ENCODE measurements at regions not wholly inside any gene's neighbourhood (a gene's known extent, or its start where the extent isn't known, plus 50 kb on each side); places are given as distances from the start of the nearest gene placed in this dataset.

GRCh38 chr15:69530991-69531664 is 78.5 kb downstream of the RPLP1 start:
- no peak for DNase-seq

GRCh38 chr15:69531665-69532027 is 79.0 kb downstream of the RPLP1 start:
- DNase-seq = no peak

DNA sequence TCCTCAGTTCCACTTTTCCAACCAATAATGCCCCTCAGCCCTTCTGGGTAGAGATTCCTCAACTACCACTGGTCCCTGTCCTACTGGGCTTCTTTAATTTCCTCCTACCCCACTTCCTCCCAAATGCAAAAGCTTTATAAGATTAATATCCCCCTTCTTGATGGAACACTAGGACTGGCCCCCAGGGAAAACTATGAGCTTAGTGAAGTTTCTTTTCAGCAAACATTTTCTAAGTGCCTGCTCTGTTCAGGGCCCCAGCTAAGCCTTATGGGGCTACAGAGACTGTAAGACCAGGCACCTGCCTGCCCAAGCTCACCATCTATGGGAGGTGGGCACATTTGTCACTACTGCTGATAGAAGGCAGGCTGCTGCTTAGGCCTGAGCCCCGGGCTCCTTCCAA is 79.4 kb downstream of the RPLP1 start:
- DNase-seq = no peak

GRCh38 chr15:69532856-69533255 is 80.2 kb downstream of the RPLP1 start:
- no peak for DNase-seq

DNA sequence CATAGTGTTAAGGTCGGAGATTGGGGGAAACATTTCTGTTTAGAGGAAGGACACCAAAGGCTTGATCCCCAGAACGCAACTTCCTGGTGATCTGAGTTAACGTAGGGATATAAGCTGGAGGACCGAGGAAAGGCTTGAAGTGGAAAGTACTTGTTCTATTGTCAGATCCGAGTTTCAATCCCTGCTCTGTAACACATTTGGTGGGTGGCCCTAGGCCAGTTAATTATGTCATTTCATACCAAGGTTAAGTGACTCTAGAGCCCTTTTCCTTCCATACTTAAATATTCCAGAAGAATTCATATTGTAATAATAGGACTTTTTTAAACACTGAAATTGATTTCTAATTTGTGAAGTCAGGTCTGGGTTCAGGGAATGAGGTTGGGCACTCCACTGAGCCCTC is 80.9 kb downstream of the RPLP1 start:
- DNase-seq = no peak

- no peak for DNase-seq
Observed at GRCh38 chr15:69535101-69535638, 82.6 kb downstream of the RPLP1 start.

- DNase-seq = no peak
Observed at GRCh38 chr15:69535998-69536397, 83.4 kb downstream of the RPLP1 start.

- DNase-seq = no peak
Observed at GRCh38 chr15:69536726-69537512, 84.3 kb downstream of the RPLP1 start.

DNA sequence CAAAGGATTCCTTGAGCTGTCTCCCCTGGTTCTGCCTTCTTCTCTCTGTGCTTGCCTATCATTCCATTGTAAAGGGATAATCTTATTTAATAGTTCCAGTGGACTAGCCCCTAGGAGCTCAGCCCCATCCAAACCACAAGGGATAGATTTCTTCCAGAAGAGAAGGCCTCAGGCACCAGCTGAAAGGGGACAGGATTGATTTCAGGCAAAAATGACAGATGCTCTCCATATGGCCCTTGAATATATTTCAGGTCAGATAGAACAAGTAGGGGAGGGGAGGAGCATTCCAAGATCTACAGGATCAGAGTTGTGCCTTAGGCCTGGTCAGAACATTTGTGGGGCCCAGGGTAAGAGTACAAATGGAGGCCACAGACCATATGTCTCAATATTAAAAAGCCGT is 85.3 kb downstream of the RPLP1 start:
- no peak for DNase-seq

GRCh38 chr15:69538379-69538778 is 85.8 kb downstream of the RPLP1 start:
- DNase-seq = no peak

GRCh38 chr15:69539345-69539744 is 86.7 kb downstream of the RPLP1 start:
- no peak for DNase-seq

DNA sequence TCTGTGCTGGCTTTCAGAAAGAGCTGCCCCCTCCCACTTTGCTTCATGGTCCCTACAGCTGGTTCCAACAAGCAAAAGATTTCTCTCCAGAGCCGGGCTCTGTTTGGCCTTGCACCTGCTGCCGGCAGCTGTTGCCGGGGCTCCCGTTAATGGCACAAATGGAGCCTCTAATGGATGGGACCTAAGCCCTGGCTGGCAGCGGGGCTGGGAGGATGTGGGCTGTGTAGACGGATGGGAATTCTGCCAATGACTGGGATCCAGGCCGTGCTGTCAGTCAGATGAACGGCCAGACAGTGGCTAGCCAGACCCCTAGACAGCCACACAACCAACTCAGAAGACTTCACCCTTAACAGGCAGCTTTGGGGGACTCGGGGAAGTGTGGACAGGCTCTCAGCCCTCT is 88.0 kb downstream of the RPLP1 start:
- DNase-seq = no peak

DNA sequence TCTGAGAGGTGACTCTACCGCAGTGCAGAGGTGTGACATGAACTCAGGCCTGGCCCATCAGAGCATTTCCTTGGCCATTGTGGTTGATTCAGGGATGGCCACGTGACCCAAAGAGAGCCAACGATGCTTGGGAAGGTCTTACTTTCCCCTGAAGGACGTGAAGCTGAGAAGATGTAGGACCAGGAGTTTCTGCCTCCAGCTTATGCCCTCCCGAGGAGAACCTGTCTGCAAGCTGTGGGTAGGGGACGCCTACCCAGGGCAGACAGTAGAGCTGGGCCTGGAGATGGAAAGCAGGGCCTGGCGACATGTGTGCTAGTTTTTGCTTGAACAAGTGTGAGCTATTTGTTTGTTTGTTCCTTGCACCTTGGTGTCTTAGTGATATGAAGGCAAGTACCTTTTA is 89.4 kb downstream of the RPLP1 start:
- DNase-seq = no peak

- no peak for DNase-seq
Observed at GRCh38 chr15:69543681-69544364, 91.2 kb downstream of the RPLP1 start.

DNA sequence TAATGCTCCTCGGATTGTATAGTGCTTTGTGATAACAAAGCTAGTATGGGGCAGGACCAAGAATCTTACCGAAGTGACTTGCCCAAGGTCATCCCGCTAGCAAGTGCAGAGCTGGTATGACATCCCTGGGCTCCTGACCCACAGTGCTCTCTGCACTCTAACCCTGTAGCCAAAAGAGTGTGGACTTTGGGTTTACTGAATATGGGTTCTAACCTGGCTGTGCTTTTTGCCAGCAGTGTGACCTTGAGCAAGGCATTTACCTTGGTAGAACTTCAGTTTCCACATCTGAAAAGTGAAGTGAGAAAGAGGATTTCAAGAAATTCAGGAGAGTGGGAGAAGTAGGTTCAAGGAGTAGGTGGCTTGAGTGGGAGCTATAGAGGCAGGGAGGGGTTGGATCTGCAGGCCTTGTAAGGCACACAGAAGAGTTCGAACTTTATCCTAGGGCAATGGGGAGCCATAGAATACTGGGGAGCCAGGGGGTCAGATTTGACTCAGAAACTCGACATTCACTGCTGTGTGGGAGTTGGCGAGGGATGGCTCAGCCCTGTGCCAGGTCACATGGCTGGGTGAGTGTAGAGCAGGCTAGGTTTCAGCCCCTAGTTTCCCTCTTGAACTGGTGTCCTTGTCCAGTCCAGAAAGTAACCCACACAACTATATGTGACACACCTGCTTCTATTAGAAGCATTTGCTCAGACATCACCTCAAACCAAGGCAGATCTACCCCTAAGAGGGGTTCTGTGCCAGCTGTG is 91.9 kb downstream of the RPLP1 start:
- no peak for DNase-seq

DNA sequence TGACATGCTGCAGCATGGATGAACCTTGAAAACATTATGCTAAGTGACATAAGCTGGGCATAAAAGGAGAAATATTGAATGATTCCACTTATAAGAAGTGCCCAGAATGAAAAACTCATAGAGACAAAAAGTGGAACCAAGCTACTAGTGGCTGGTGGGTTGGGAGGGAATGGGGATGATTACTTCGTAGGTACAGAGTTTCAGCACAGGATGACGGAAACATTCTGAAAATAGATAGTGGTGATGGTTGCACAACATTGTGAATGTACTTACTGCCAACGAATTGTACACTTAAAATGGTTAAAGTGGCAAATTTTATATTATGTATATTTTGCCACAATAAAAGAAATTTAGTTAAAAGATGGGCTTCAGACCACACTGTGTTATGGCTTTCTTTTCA is 93.6 kb downstream of the RPLP1 start:
- DNase-seq = no peak

- no peak for DNase-seq
Observed at GRCh38 chr15:69548395-69549180, 96.0 kb downstream of the RPLP1 start.

GRCh38 chr15:69551391-69552056 is 98.9 kb downstream of the RPLP1 start:
- DNase-seq = no peak

- no peak for DNase-seq
Observed at GRCh38 chr15:69552057-69552815, 99.6 kb downstream of the RPLP1 start.

DNA sequence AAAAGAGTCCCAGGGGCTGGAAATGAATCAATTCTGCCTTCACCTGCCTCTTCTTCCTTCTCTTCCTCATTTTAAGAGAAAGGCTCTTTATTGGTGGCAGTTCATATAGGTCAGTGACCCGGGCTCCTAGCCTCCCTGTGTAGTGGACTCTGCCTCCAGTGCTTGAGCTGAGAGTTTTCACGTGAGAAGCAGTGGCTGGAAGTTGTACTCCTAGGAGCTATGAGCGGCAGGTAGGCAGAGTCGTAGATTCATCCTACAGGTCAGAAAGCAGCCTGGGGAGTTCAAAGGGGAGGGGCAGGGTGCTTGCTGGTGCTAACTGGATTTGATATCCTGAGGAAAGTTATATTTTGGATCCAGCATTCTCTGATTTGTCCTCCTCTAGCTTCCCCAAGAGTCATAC is 101.1 kb downstream of the RPLP1 start:
- no peak for DNase-seq

Measured in T-helper 2 cell (primary cell).